ENCODE measurements at regions not wholly inside any gene's neighbourhood (a gene's known extent, or its start where the extent isn't known, plus 50 kb on each side); places are given as distances from the start of the nearest gene placed in this dataset.
"Not testable (repeated sequence)": the region's sequence is repeated elsewhere in the genome, so short reads cannot be mapped to it uniquely, and the experiment has no call there.

DNA sequence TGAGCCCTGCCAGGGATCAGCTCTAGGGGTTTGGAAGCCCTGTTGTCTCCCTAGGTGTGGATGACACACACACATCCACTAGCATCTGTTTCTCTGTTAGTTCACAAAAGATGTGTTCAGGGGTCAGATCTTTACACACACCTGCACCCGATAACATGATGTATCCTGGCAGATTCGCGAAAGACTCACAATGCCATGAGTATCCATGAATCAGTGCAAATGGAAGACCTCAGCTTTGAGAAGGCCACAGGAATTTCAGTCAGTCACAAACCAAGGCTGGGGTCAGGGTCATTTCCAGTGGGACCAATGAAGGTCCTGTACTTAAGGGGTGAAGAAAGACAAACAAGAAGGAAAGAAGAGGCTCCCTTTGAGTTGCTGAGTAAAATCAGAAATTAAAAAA, 898.2 kb downstream of the UQCRFS1 start:
- WGBS (ENCODE audit: extremely low coverage, insufficient coverage, low lambda C conversion rate): no CpG with 5 or more reads among the region's 3 CpGs

DNA sequence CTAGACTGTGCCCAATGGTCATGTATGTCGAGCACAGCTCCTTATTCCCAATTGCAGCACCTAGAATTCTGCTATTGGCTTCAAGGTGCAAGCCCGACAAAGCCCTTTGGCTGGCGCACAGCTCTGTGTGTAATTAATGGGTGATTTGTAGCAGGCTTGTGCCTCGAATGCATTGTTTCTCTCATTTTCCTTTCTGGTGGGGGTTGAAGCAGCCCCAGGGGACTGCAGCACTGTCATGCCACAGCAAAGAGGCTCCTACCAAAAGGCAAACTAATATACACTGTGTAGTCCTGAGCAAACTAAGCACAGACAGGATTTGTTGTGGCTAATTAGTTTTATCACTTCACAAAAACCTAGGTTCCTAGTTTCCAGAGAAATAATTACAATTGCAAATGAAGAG, 898.7 kb downstream of the UQCRFS1 start:
- Histone ChIP-seq H3K56ac (ENCODE audit: low read length) (no peak overlapping the region), H3K79me1 (ENCODE audit: low read length) (no peaks in the 10 kb centered on the region), H3K4ac (ENCODE audit: low read depth, low read length) (no peak overlapping the region), H3K4me2 (ENCODE audit: low read length) (no peak overlapping the region), H4K8ac (ENCODE audit: low read depth, low read length) (no peak overlapping the region), H3K18ac (ENCODE audit: low read length) (no peak overlapping the region), H3K4me1 (ENCODE audit: control insufficient read depth, low read depth, low read length) (peaks cover 6% of the 10 kb centered on the region), H2BK120ac (ENCODE audit: low read depth, low read length) (no peak overlapping the region), H3K79me2 (ENCODE audit: control insufficient read depth, insufficient read depth, low read length) (no peaks in the 10 kb centered on the region), H4K5ac (ENCODE audit: low read length) (no peak overlapping the region), H2BK5ac (ENCODE audit: low read length) (no peak overlapping the region), H2BK15ac (replicated peaks; ENCODE audit: low read depth) (no peak overlapping the region), H3K27me3 (ENCODE audit: insufficient read depth, low read length, poor library complexity) (no peaks in the 10 kb centered on the region), H3K27ac (ENCODE audit: low read depth, low read length) (no peak overlapping the region), H3K4me3 (ENCODE audit: low read length) (no peak overlapping the region), H2AK5ac (ENCODE audit: low read length) (no peak overlapping the region), H3K9ac (ENCODE audit: low read length) (no peak overlapping the region), H3K23ac (ENCODE audit: low read length) (no peak overlapping the region), H3K36me3 (ENCODE audit: control insufficient read depth, insufficient read depth, low read length) (no peaks in the 10 kb centered on the region)
- whole genome bisulfite sequencing (ENCODE audit: extremely low coverage, insufficient coverage, low lambda C conversion rate): no CpG with 5 or more reads among the region's 4 CpGs
- DNase-seq: no peak

More for the DNA sequence above, 898.2 kb downstream of the UQCRFS1 start:
- Histone ChIP-seq H2AK5ac (ENCODE audit: low read length) (no peak overlapping the region), H3K9ac (ENCODE audit: low read length) (no peak overlapping the region), H3K18ac (ENCODE audit: low read length) (no peak overlapping the region), H4K8ac (ENCODE audit: low read depth, low read length) (no peak overlapping the region), H3K27me3 (ENCODE audit: insufficient read depth, low read length, poor library complexity) (no peaks in the 10 kb centered on the region), H3K56ac (ENCODE audit: low read length) (no peak overlapping the region), H3K4me3 (ENCODE audit: low read length) (no peak overlapping the region), H2BK15ac (replicated peaks; ENCODE audit: low read depth) (no peak overlapping the region), H3K79me1 (ENCODE audit: low read length) (no peaks in the 10 kb centered on the region), H4K5ac (ENCODE audit: low read length) (no peak overlapping the region), H3K4me2 (ENCODE audit: low read length) (no peak overlapping the region), H3K27ac (ENCODE audit: low read depth, low read length) (no peak overlapping the region), H3K36me3 (ENCODE audit: control insufficient read depth, insufficient read depth, low read length) (no peaks in the 10 kb centered on the region), H2BK5ac (ENCODE audit: low read length) (no peak overlapping the region), H3K4ac (ENCODE audit: low read depth, low read length) (no peak overlapping the region), H2BK120ac (ENCODE audit: low read depth, low read length) (no peak overlapping the region), H3K79me2 (ENCODE audit: control insufficient read depth, insufficient read depth, low read length) (no peaks in the 10 kb centered on the region), H3K23ac (ENCODE audit: low read length) (no peak overlapping the region), H3K4me1 (ENCODE audit: control insufficient read depth, low read depth, low read length) (peaks cover 6% of the 10 kb centered on the region)
- DNase-seq: no peak

DNA sequence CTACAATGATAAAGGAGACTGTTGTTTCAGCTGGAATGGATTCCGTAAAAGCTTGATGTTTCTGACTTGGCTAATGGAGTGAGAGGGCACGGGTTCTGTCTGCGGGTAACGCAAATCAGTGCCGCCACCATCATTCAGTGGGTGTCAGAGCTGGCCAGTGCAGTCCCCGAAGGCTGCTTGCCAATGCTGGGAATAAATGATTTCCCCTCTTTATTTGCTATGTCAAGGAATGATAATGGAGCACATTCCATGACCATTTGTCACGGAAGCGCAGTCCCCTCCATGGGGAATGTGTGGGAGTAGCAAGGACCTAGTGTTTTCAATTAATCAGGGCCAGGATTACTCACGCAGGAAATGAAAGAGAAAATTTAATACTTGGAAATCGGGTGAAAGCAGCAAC, 899.3 kb downstream of the UQCRFS1 start:
- Histone ChIP-seq H3K56ac (ENCODE audit: low read length) (no peak overlapping the region), H2BK15ac (replicated peaks; ENCODE audit: low read depth) (no peak overlapping the region), H3K36me3 (ENCODE audit: control insufficient read depth, insufficient read depth, low read length) (no peaks in the 10 kb centered on the region), H3K27ac (ENCODE audit: low read depth, low read length) (no peak overlapping the region), H2BK5ac (ENCODE audit: low read length) (no peak overlapping the region), H3K9ac (ENCODE audit: low read length) (no peak overlapping the region), H4K5ac (ENCODE audit: low read length) (no peak overlapping the region), H2AK5ac (ENCODE audit: low read length) (no peak overlapping the region), H3K4me3 (ENCODE audit: low read length) (no peak overlapping the region), H4K8ac (ENCODE audit: low read depth, low read length) (no peak overlapping the region), H2BK120ac (ENCODE audit: low read depth, low read length) (no peak overlapping the region), H3K18ac (ENCODE audit: low read length) (no peak overlapping the region), H3K4ac (ENCODE audit: low read depth, low read length) (no peak overlapping the region), H3K23ac (ENCODE audit: low read length) (no peak overlapping the region), H3K4me1 (ENCODE audit: control insufficient read depth, low read depth, low read length) (peaks cover 6% of the 10 kb centered on the region), H3K27me3 (ENCODE audit: insufficient read depth, low read length, poor library complexity) (no peaks in the 10 kb centered on the region), H3K79me2 (ENCODE audit: control insufficient read depth, insufficient read depth, low read length) (no peaks in the 10 kb centered on the region), H3K4me2 (ENCODE audit: low read length) (no peak overlapping the region), H3K79me1 (ENCODE audit: low read length) (no peaks in the 10 kb centered on the region)
- WGBS (ENCODE audit: extremely low coverage, insufficient coverage, low lambda C conversion rate): no CpG with 5 or more reads among the region's 10 CpGs
- DNase-seq: peak; percentile 65

DNA sequence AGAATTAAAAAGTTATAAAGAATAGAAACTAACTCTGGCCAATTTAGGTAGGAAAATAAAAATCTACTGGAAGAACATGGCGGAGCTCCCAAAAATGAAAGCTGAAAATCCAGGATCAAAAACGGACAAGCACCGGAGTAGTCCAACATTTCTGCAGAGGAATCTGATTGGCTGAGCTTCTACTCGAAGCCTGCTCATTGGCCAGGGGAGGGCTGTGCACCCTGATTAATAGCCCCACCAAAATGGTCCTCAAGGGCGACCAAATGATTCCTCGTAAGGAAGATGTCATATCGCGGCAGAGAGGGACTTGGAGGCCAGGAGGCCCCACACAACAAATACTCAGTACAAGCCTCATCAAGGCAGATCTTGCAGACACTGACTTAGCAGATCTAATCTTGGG, 900.7 kb downstream of the UQCRFS1 start:
- no CpG with 5 or more reads among the region's 8 CpGs for WGBS (ENCODE audit: extremely low coverage, insufficient coverage, low lambda C conversion rate)
- Histone ChIP-seq H4K8ac (ENCODE audit: low read depth, low read length) (no peak overlapping the region), H3K4me3 (ENCODE audit: low read length) (no peak overlapping the region)

DNA sequence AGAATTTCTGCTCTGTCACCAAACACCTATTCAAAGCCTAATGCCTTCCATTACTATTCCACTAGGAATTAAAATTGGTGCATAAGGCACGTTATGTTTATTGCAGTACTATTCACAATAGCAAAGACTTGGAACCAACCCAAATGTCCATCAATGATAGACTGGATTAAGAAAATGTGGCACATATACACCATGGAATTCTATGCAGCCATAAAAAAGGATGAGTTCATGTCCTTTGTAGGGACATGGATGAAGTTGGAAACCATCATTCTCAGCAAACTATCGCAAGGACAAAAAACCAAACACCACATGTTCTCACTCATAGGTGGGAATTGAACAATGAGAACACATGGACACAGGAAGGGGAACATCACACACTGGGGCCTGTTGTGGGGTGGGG, 902.1 kb downstream of the UQCRFS1 start:
- not testable (repeated sequence) for H2AK5ac ChIP-seq (ENCODE audit: low read length); H3K18ac ChIP-seq (ENCODE audit: low read length); H3K4me2 ChIP-seq (ENCODE audit: low read length); H3K4ac ChIP-seq (ENCODE audit: low read depth, low read length); H4K8ac ChIP-seq (ENCODE audit: low read depth, low read length); H2BK15ac ChIP-seq (replicated peaks; ENCODE audit: low read depth); H3K36me3 ChIP-seq (ENCODE audit: control insufficient read depth, insufficient read depth, low read length); H3K27me3 ChIP-seq (ENCODE audit: insufficient read depth, low read length, poor library complexity); H3K79me2 ChIP-seq (ENCODE audit: control insufficient read depth, insufficient read depth, low read length); H3K4me1 ChIP-seq (ENCODE audit: control insufficient read depth, low read depth, low read length); H3K79me1 ChIP-seq (ENCODE audit: low read length); H4K5ac ChIP-seq (ENCODE audit: low read length); DNase-seq; H3K9ac ChIP-seq (ENCODE audit: low read length); H3K23ac ChIP-seq (ENCODE audit: low read length); H3K4me3 ChIP-seq (ENCODE audit: low read length); H3K56ac ChIP-seq (ENCODE audit: low read length); H3K27ac ChIP-seq (ENCODE audit: low read depth, low read length); H2BK120ac ChIP-seq (ENCODE audit: low read depth, low read length); H2BK5ac ChIP-seq (ENCODE audit: low read length)
- WGBS (ENCODE audit: extremely low coverage, insufficient coverage, low lambda C conversion rate): no CpG with 5 or more reads among the region's 2 CpGs

More for the DNA sequence above, 900.7 kb downstream of the UQCRFS1 start:
- Histone ChIP-seq H3K4ac (ENCODE audit: low read depth, low read length) (no peak overlapping the region), H3K79me1 (ENCODE audit: low read length) (no peaks in the 10 kb centered on the region), H3K36me3 (ENCODE audit: control insufficient read depth, insufficient read depth, low read length) (no peaks in the 10 kb centered on the region), H3K79me2 (ENCODE audit: control insufficient read depth, insufficient read depth, low read length) (no peaks in the 10 kb centered on the region), H2BK5ac (ENCODE audit: low read length) (no peak overlapping the region), H3K56ac (ENCODE audit: low read length) (no peak overlapping the region), H2AK5ac (ENCODE audit: low read length) (no peak overlapping the region), H3K4me1 (ENCODE audit: control insufficient read depth, low read depth, low read length) (peaks cover 6% of the 10 kb centered on the region), H4K5ac (ENCODE audit: low read length) (no peak overlapping the region), H3K4me2 (ENCODE audit: low read length) (no peak overlapping the region), H3K23ac (ENCODE audit: low read length) (no peak overlapping the region), H3K27me3 (ENCODE audit: insufficient read depth, low read length, poor library complexity) (no peaks in the 10 kb centered on the region), H3K27ac (ENCODE audit: low read depth, low read length) (no peak overlapping the region), H2BK15ac (replicated peaks; ENCODE audit: low read depth) (no peak overlapping the region), H3K18ac (ENCODE audit: low read length) (no peak overlapping the region), H2BK120ac (ENCODE audit: low read depth, low read length) (no peak overlapping the region), H3K9ac (ENCODE audit: low read length) (no peak overlapping the region)
- no peak for DNase-seq

DNA sequence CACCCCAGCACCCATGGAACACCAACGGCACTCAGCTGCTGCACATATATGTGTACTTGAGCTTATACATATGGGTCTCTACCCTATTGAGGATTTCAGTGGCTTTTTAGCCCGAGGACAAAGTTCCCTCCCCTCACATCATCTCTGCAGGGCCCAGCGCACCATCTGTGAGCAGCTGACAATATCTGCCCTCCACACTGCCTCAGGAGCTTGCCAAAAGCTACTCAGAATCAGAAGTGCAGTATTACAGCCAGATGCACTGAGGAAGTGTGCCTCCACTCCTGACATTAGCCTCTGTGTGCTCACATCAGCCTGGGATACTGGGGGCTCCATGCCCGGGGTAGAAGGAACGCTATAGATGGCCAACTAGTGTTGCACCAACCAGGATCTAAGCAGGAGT, 903.9 kb downstream of the UQCRFS1 start:
- no peak for DNase-seq
- Histone ChIP-seq H2AK5ac (ENCODE audit: low read length) (no peak overlapping the region), H3K27me3 (ENCODE audit: insufficient read depth, low read length, poor library complexity) (no peaks in the 10 kb centered on the region), H2BK5ac (ENCODE audit: low read length) (no peak overlapping the region), H4K5ac (ENCODE audit: low read length) (no peak overlapping the region), H2BK15ac (replicated peaks; ENCODE audit: low read depth) (no peak overlapping the region), H3K23ac (ENCODE audit: low read length) (no peak overlapping the region), H3K4me3 (ENCODE audit: low read length) (no peak overlapping the region), H3K4me1 (ENCODE audit: control insufficient read depth, low read depth, low read length) (peaks cover 2% of the 10 kb centered on the region), H2BK120ac (ENCODE audit: low read depth, low read length) (no peak overlapping the region), H3K4me2 (ENCODE audit: low read length) (no peak overlapping the region), H3K4ac (ENCODE audit: low read depth, low read length) (no peak overlapping the region), H3K9ac (ENCODE audit: low read length) (no peak overlapping the region), H3K79me2 (ENCODE audit: control insufficient read depth, insufficient read depth, low read length) (no peaks in the 10 kb centered on the region), H3K56ac (ENCODE audit: low read length) (no peak overlapping the region), H3K27ac (ENCODE audit: low read depth, low read length) (no peak overlapping the region), H3K79me1 (ENCODE audit: low read length) (no peaks in the 10 kb centered on the region), H3K36me3 (ENCODE audit: control insufficient read depth, insufficient read depth, low read length) (no peaks in the 10 kb centered on the region), H4K8ac (ENCODE audit: low read depth, low read length) (no peak overlapping the region), H3K18ac (ENCODE audit: low read length) (no peak overlapping the region)
- WGBS (ENCODE audit: extremely low coverage, insufficient coverage, low lambda C conversion rate): no CpG with 5 or more reads among the region's 5 CpGs

All from mesendoderm (in vitro differentiated cells).